ENCODE measurements at regions not wholly inside any gene's neighbourhood (a gene's known extent, or its start where the extent isn't known, plus 50 kb on each side); places are given as distances from the start of the nearest gene placed in this dataset.

DNA sequence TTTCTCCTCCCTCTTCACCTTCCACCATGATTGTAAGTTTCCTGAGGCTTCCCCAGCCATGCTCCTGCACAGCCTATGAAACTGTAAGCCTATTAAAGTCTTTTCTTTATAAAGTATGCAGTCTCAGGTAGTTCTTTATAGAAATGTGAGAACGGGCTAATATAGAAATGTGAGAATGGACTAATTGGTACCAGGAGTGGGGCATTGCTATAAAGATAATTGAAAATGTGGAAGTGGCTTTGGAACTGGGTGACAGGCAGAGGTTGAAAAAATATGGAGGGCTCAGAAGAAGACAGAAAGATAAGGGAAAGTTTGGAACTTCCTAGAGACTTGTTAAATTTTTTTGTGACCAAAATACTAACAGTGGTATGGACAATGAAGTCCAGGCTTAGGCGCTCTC, 959.3 kb downstream of the SH3BGRL start:
- TF ChIP-seq POLR2A (IDR thresholded peaks at IDR 0.05; ENCODE audit: low read length) (no peak), GATA1 (IDR thresholded peaks at IDR 0.05; ENCODE audit: low read depth, low read length) (no peak)

Data from erythroblast (primary cell).